ENCODE measurements at regions not wholly inside any gene's neighbourhood (a gene's known extent, or its start where the extent isn't known, plus 50 kb on each side); places are given as distances from the start of the nearest gene placed in this dataset.
A peak's percentile ranks its signal among the peaks of the same experiment; 100 is the strongest.
"Not testable (repeated sequence)": the region's sequence is repeated elsewhere in the genome, so short reads cannot be mapped to it uniquely, and the experiment has no call there.

- no peak for DNase-seq
Observed at GRCh38 chrY:26638063-26638462, 1016.1 kb downstream of the CDY1 start.

- DNase-seq: not testable (repeated sequence)
Observed at GRCh38 chrY:26645856-26646255, 1023.9 kb downstream of the CDY1 start.

GRCh38 chrY:26648240-26648639, 1026.3 kb downstream of the CDY1 start:
- not testable (repeated sequence) for DNase-seq

GRCh38 chrY:26664245-26664644, 1042.3 kb downstream of the CDY1 start:
- peak; percentile 8 for DNase-seq

GRCh38 chrY:26666691-26667090, 1044.8 kb downstream of the CDY1 start:
- DNase-seq: peak; percentile 8

- DNase-seq: not testable (repeated sequence)
Observed at GRCh38 chrY:26669243-26669642, 1047.3 kb downstream of the CDY1 start.

GRCh38 chrY:26670360-26670871, 1048.5 kb downstream of the CDY1 start:
- peak; percentile 18 for DNase-seq

GRCh38 chrY:26670881-26671879, 1049.3 kb downstream of the CDY1 start:
- peak; percentile 28 for DNase-seq

Measured in activated naive CD4-positive, alpha-beta T cell treated with anti-CD3 and anti-CD28 coated beads, Interleukin-2, amount 50 U/mL, for 16 hours (primary cell).